HepG2 (cell line): ENCODE measurements at regions not wholly inside any gene's neighbourhood (a gene's known extent, or its start where the extent isn't known, plus 50 kb on each side); places are given as distances from the start of the nearest gene placed in this dataset.
A peak's percentile ranks its signal among the peaks of the same experiment; 100 is the strongest.

Source experiments
- BRCA1 ChIP-seq: sonication (generic); formaldehyde crosslinking; IDR thresholded peaks from 2 replicates; pipeline ENCODE4 v1.4.0; 2020; ENCODE audit warnings: missing genetic modification reagents
- FOXP4 ChIP-seq: sonication (generic); formaldehyde crosslinking; IDR thresholded peaks from 2 replicates; pipeline ENCODE4 v1.4.0; 2020; ENCODE audit warnings: missing genetic modification reagents
- HIC2 ChIP-seq: sonication (generic); formaldehyde crosslinking; IDR thresholded peaks from 2 replicates; pipeline ENCODE4 v1.9.0; 2022; ENCODE audit warnings: low read depth, missing genetic modification reagents
- MAF1 ChIP-seq: sonication (generic); formaldehyde crosslinking; IDR thresholded peaks from 2 replicates; pipeline ENCODE4 v1.5.0; 2020; ENCODE audit warnings: missing genetic modification reagents, borderline replicate concordance
- NR2F2 ChIP-seq: IDR thresholded peaks from 2 replicates; pipeline ENCODE4 v1.6.1; 2012; ENCODE audit warnings: low read depth, inconsistent platforms, borderline replicate concordance
- PLSCR1 ChIP-seq: sonication (generic); formaldehyde crosslinking; IDR thresholded peaks from 2 replicates; pipeline ENCODE4 v1.5.0; 2020; ENCODE audit warnings: missing genetic modification reagents, mild to moderate bottlenecking, borderline replicate concordance
- SETDB1 ChIP-seq: sonication (generic); formaldehyde crosslinking; IDR thresholded peaks from 2 replicates; pipeline ENCODE4 v1.5.1; 2020; ENCODE audit warnings: missing genetic modification reagents, mild to moderate bottlenecking, borderline replicate concordance
- SMARCE1 ChIP-seq: fragments of 450-650 bp; IDR thresholded peaks from 2 replicates; pipeline ENCODE4 v1.6.1; 2017; ENCODE audit warnings: borderline replicate concordance
- THYN1 ChIP-seq: sonication (generic); formaldehyde crosslinking; IDR thresholded peaks from 2 replicates; pipeline ENCODE4 v1.8.1; 2023; ENCODE audit warnings: low read depth, mild to moderate bottlenecking, moderate library complexity, missing genetic modification reagents, borderline replicate concordance
- ZGPAT ChIP-seq: IDR thresholded peaks from 2 replicates; pipeline ENCODE4 v1.6.1; 2016; ENCODE audit warnings: mild to moderate bottlenecking
- ZNF275 ChIP-seq: sonication (generic); formaldehyde crosslinking; IDR thresholded peaks from 2 replicates; pipeline ENCODE4 v1.8.0; 2022; ENCODE audit warnings: missing genetic modification reagents, mild to moderate bottlenecking, inconsistent platforms, borderline replicate concordance
- ZNF317 ChIP-seq: sonication (generic); formaldehyde crosslinking; IDR thresholded peaks from 2 replicates; pipeline ENCODE4 v1.5.0; 2020; ENCODE audit warnings: mild to moderate bottlenecking, missing genetic modification reagents
- ZNF501 ChIP-seq: sonication (generic); formaldehyde crosslinking; IDR thresholded peaks from 2 replicates; pipeline ENCODE4 v1.5.1; 2020; ENCODE audit warnings: mild to moderate bottlenecking, moderate library complexity, missing genetic modification reagents
- ZNF784 ChIP-seq: sonication (generic); formaldehyde crosslinking; IDR thresholded peaks from 2 replicates; pipeline ENCODE4 v1.5.1; 2020; ENCODE audit warnings: missing genetic modification reagents, mild to moderate bottlenecking, borderline replicate concordance

- TF ChIP-seq ZNF275 (CRISPR knock-in tag) (no peak), ZGPAT (peak; percentile 23; the same call in 1 of the 2 replicates), ZNF317 (0 out of 2 replicates have a peak, but pooled peaks have one; percentile 48), THYN1 (CRISPR knock-in tag) (no peak), SMARCE1 (no peak), NR2F2 (no peak), ZNF501 (CRISPR knock-in tag) (0 out of 2 replicates have a peak, but pooled peaks have one; percentile 18), BRCA1 (CRISPR knock-in tag) (no peak), HIC2 (peak; percentile 86; the same call in 1 of the 2 replicates), PLSCR1 (CRISPR knock-in tag) (no peak), MAF1 (CRISPR knock-in tag) (no peak), ZNF784 (CRISPR knock-in tag) (no peak), FOXP4 (no peak), SETDB1 (no peak)
Observed at GRCh38 chr15:70164910-70165715, 67.4 kb upstream of the TLE3 start (continued).
